Fibroblast of skin of left quadriceps (primary cell): ENCODE measurements at regions not wholly inside any gene's neighbourhood (a gene's known extent, or its start where the extent isn't known, plus 50 kb on each side); places are given as distances from the start of the nearest gene placed in this dataset.
A peak's percentile ranks its signal among the peaks of the same experiment; 100 is the strongest.
"Not testable (repeated sequence)": the region's sequence is repeated elsewhere in the genome, so short reads cannot be mapped to it uniquely, and the experiment has no call there.

ENCODE experiments used
- DNase-seq, 2 experiments: peaks; one replicate each; pipeline ENCODE4 v3.0.0-alpha.2; 2013; ENCODE audit warnings: low read depth in 2 of 2

GRCh38 chr13:87198371-87198770 lies 472.8 kb upstream of the SLITRK5 start:
- DNase-seq = no peak

GRCh38 chr13:87206708-87207107 lies 464.5 kb upstream of the SLITRK5 start:
- DNase-seq = no peak

- no peak for DNase-seq
Measured at GRCh38 chr13:87207280-87208003, 463.7 kb upstream of the SLITRK5 start.

GRCh38 chr13:87208636-87209035 lies 462.5 kb upstream of the SLITRK5 start:
- no peak for DNase-seq

- peak; percentile 2 to 7 for DNase-seq
Measured at GRCh38 chr13:87234981-87235380, 436.2 kb upstream of the SLITRK5 start.

GRCh38 chr13:87235621-87236020 lies 435.6 kb upstream of the SLITRK5 start:
- DNase-seq = no peak

GRCh38 chr13:87244256-87244890 lies 426.8 kb upstream of the SLITRK5 start:
- DNase-seq = no peak

GRCh38 chr13:87249847-87250246 lies 421.3 kb upstream of the SLITRK5 start:
- DNase-seq = not testable (repeated sequence)

- no peak for DNase-seq
Measured at GRCh38 chr13:87255394-87255793, 415.8 kb upstream of the SLITRK5 start.

GRCh38 chr13:87259479-87260083 lies 411.6 kb upstream of the SLITRK5 start:
- DNase-seq = no peak

GRCh38 chr13:87274209-87274819 lies 396.9 kb upstream of the SLITRK5 start:
- DNase-seq = peak; percentile 6 to 13

GRCh38 chr13:87280139-87280538 lies 391.0 kb upstream of the SLITRK5 start:
- DNase-seq = no peak

- DNase-seq = no peak
Measured at GRCh38 chr13:87287721-87288120, 383.4 kb upstream of the SLITRK5 start.

- DNase-seq = no peak
Measured at GRCh38 chr13:87295636-87296035, 375.5 kb upstream of the SLITRK5 start.

- no peak for DNase-seq
Measured at GRCh38 chr13:87302034-87302433, 369.1 kb upstream of the SLITRK5 start.

- DNase-seq = no peak
Measured at GRCh38 chr13:87302931-87303330, 368.2 kb upstream of the SLITRK5 start.

- no peak for DNase-seq
Measured at GRCh38 chr13:87311165-87311564, 360.0 kb upstream of the SLITRK5 start.

GRCh38 chr13:87314822-87315221 lies 356.3 kb upstream of the SLITRK5 start:
- no peak for DNase-seq

GRCh38 chr13:87322386-87322785 lies 348.8 kb upstream of the SLITRK5 start:
- DNase-seq = no peak

- DNase-seq = no peak
Measured at GRCh38 chr13:87324558-87324957, 346.6 kb upstream of the SLITRK5 start.

GRCh38 chr13:87331178-87331577 lies 340.0 kb upstream of the SLITRK5 start:
- no peak for DNase-seq

- no peak for DNase-seq
Measured at GRCh38 chr13:87333599-87333998, 337.6 kb upstream of the SLITRK5 start.

- no peak for DNase-seq
Measured at GRCh38 chr13:87334176-87334575, 337.0 kb upstream of the SLITRK5 start.
